HG02938 (cell line): ENCODE measurements at regions not wholly inside any gene's neighbourhood (a gene's known extent, or its start where the extent isn't known, plus 50 kb on each side); places are given as distances from the start of the nearest gene placed in this dataset.

Experiments
- ATAC-seq: cut with Tn5 transposase; IDR thresholded peaks from one replicate; pipeline ENCODE4 v1.9.1; 2021; ENCODE audit warnings: mild to moderate bottlenecking, moderate library complexity; ENCODE audit not compliant: unreplicated experiment

- no peak for ATAC-seq
These were observed 264.8 kb upstream of the PTGER4 start for GRCh38 chr5:40414922-40415321.

GRCh38 chr5:40413743-40414142 lies 266.0 kb upstream of the PTGER4 start:
- ATAC-seq = no peak

- ATAC-seq = no peak
These were observed 266.9 kb upstream of the PTGER4 start for GRCh38 chr5:40412771-40413170.

GRCh38 chr5:40410964-40411635 lies 268.6 kb upstream of the PTGER4 start:
- no peak for ATAC-seq

GRCh38 chr5:40410231-40410861 lies 269.4 kb upstream of the PTGER4 start:
- no peak for ATAC-seq

- ATAC-seq = no peak
These were observed 270.1 kb upstream of the PTGER4 start for GRCh38 chr5:40409601-40410000.

- ATAC-seq = peak; percentile 45
These were observed 272.9 kb upstream of the PTGER4 start for GRCh38 chr5:40406741-40407211.

GRCh38 chr5:40405996-40406740 lies 273.5 kb upstream of the PTGER4 start:
- no peak for ATAC-seq

GRCh38 chr5:40405230-40405629 lies 274.5 kb upstream of the PTGER4 start:
- ATAC-seq = no peak

- ATAC-seq = peak; percentile 76
These were observed 275.1 kb upstream of the PTGER4 start for GRCh38 chr5:40404613-40405012.

GRCh38 chr5:40402007-40402364 lies 277.7 kb upstream of the PTGER4 start:
- ATAC-seq = no peak

GRCh38 chr5:40401284-40402006 lies 278.3 kb upstream of the PTGER4 start:
- ATAC-seq = no peak

- ATAC-seq = no peak
These were observed 279.5 kb upstream of the PTGER4 start for GRCh38 chr5:40400245-40400644.

- no peak for ATAC-seq
These were observed 280.4 kb upstream of the PTGER4 start for GRCh38 chr5:40399349-40399748.

GRCh38 chr5:40397976-40398375 lies 281.7 kb upstream of the PTGER4 start:
- ATAC-seq = no peak

- ATAC-seq = no peak
These were observed 282.6 kb upstream of the PTGER4 start for GRCh38 chr5:40397091-40397490.

- peak; percentile 63 for ATAC-seq
These were observed 283.4 kb upstream of the PTGER4 start for GRCh38 chr5:40396317-40396716.

- ATAC-seq = no peak
These were observed 284.5 kb upstream of the PTGER4 start for GRCh38 chr5:40395251-40395650.

GRCh38 chr5:40394698-40395097 lies 285.0 kb upstream of the PTGER4 start:
- ATAC-seq = no peak

GRCh38 chr5:40391642-40392041 lies 288.1 kb upstream of the PTGER4 start:
- no peak for ATAC-seq
